Epithelial cell of proximal tubule (primary cell): ENCODE measurements at regions not wholly inside any gene's neighbourhood (a gene's known extent, or its start where the extent isn't known, plus 50 kb on each side); places are given as distances from the start of the nearest gene placed in this dataset.

Experiments used
- DNase-seq: peaks from one replicate; pipeline ENCODE4 v3.0.0-alpha.2; 2011; ENCODE audit warnings: low read depth
- H3K4me3 ChIP-seq: 2 replicates; pipeline ENCODE4 v1.5.1; 2011; ENCODE audit warnings: low read depth, mild to moderate bottlenecking, low read length
- CTCF ChIP-seq: conservative IDR thresholded peaks from 2 replicates; pipeline ENCODE4 v1.5.1; 2012; ENCODE audit warnings: low read depth, mild to moderate bottlenecking, low read length

GRCh38 chr6:72504406-72504805 lies 117.5 kb upstream of the KCNQ5 start:
- DNase-seq, result no peak
- TF ChIP-seq CTCF, result no peak
- no peak overlapping the region for H3K4me3 ChIP-seq

GRCh38 chr6:72505446-72505845 lies 116.4 kb upstream of the KCNQ5 start:
- TF ChIP-seq CTCF, result no peak
- DNase-seq, result no peak
- H3K4me3 ChIP-seq, result no peak overlapping the region

GRCh38 chr6:72519871-72520270 lies 102.0 kb upstream of the KCNQ5 start:
- DNase-seq, result no peak
- no peak for TF ChIP-seq CTCF
- H3K4me3 ChIP-seq, result no peak overlapping the region

GRCh38 chr6:72521684-72522083 lies 100.2 kb upstream of the KCNQ5 start:
- no peak overlapping the region for H3K4me3 ChIP-seq
- no peak for DNase-seq
- no peak for TF ChIP-seq CTCF

GRCh38 chr6:72522735-72523141 lies 99.1 kb upstream of the KCNQ5 start:
- peak; percentile 32 for TF ChIP-seq CTCF
- DNase-seq, result no peak
- no peak overlapping the region for H3K4me3 ChIP-seq

- no peak overlapping the region for H3K4me3 ChIP-seq
- DNase-seq, result no peak
- TF ChIP-seq CTCF, result no peak
Observed at GRCh38 chr6:72524011-72524645, 97.7 kb upstream of the KCNQ5 start.

GRCh38 chr6:72525821-72526510 lies 95.9 kb upstream of the KCNQ5 start:
- no peak overlapping the region for H3K4me3 ChIP-seq
- DNase-seq, result no peak
- no peak for TF ChIP-seq CTCF
